Fibroblast of pulmonary artery (primary cell): ENCODE measurements at regions not wholly inside any gene's neighbourhood (a gene's known extent, or its start where the extent isn't known, plus 50 kb on each side); places are given as distances from the start of the nearest gene placed in this dataset.
"Not testable (repeated sequence)": the region's sequence is repeated elsewhere in the genome, so short reads cannot be mapped to it uniquely, and the experiment has no call there.

Source experiments
- DNase-seq: peaks from one replicate; pipeline ENCODE4 v3.0.0-alpha.2; 2010; ENCODE audit warnings: low read depth
- H3K4me3 ChIP-seq: replicated peaks from 2 replicates; pipeline ENCODE4 v1.5.1; 2011; ENCODE audit warnings: low read depth, mild to moderate bottlenecking, control low read depth, low read length, moderate library complexity
- TF ChIP-seq, protein P1 (sequence below): IDR thresholded peaks from 2 replicates; pipeline ENCODE4 v1.5.1; 2011; ENCODE audit warnings: mild to moderate bottlenecking, control low read depth, low read length, inconsistent platforms; ENCODE audit errors: missing control alignments

DNA sequence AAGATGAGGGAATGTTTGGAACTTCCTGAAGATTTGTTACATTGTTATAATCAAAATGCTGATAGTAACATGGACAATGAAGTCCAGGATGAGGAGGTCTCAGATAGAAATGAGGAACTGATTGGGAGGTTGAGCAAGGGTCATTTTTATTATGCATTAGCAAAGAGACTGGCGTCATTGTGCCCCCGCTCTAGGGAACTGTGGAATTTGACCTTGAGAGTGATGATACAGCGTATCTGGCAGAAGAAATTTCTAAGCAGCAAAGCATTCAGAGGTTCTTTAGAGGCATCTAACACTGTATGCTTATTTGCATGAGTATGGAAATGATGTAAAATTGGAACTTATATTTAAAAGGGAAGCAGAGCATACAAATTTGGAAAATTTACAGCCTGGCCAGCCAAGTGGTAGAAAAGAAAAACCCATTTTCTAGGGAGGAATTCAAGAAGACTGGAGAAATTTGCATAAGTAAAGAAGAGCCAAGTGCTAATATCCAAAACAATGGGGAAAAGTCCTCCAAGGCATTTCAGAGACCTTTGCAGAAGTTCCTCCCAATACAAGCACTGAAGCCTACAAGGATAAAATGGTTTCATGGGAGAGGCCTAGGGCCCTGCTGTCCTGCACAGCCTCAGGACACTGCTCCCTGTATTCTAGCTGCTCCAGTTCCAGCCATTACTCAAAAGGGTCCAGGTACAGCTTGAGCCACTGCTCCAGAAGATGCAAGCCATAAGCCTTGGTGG, 483.0 kb upstream of the NDST4 start:
- no peak for DNase-seq
- TF ChIP-seq, protein P1, sequence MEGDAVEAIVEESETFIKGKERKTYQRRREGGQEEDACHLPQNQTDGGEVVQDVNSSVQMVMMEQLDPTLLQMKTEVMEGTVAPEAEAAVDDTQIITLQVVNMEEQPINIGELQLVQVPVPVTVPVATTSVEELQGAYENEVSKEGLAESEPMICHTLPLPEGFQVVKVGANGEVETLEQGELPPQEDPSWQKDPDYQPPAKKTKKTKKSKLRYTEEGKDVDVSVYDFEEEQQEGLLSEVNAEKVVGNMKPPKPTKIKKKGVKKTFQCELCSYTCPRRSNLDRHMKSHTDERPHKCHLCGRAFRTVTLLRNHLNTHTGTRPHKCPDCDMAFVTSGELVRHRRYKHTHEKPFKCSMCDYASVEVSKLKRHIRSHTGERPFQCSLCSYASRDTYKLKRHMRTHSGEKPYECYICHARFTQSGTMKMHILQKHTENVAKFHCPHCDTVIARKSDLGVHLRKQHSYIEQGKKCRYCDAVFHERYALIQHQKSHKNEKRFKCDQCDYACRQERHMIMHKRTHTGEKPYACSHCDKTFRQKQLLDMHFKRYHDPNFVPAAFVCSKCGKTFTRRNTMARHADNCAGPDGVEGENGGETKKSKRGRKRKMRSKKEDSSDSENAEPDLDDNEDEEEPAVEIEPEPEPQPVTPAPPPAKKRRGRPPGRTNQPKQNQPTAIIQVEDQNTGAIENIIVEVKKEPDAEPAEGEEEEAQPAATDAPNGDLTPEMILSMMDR = no peak
- H3K4me3 ChIP-seq = no peak overlapping the region

DNA sequence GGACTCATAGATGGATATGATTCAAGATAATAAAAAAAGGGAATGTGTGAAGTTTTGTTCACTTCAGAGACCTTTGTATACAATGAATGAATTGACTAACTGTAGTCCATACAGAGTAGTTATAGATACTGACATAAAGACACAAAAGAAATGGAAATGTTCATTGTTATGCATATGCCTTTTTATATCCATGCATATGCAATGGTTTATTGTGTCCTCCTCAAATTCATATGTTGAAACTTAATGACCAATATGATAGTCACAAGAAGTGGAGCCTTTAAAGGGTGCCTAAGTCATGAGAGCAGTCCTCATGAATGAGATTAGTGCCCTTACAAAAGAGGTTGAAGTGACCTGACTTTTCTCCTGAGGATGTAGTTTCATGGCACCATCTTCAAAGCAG, 467.5 kb upstream of the NDST4 start:
- TF ChIP-seq, protein P1 = no peak
- DNase-seq = no peak
- no peak overlapping the region for H3K4me3 ChIP-seq

DNA sequence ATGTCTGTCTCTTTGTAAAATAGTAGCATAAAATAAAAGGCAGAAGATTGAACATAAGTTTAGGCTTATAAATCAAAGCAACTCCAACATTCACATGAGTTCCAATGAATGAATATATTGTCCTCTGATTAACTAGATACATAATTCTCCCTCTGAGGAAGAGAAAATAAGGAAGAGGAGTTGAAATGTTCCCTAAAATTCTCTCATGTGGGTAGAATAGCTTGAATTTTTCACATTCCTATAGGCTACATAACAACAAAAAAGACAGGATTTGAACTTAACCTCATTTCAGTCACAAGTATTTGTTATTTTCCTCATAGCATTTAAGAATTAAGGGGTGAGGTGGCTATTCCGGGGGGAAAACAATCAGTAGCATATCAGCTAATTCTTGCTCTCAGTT, 462.4 kb upstream of the NDST4 start:
- DNase-seq = no peak
- TF ChIP-seq, protein P1 = no peak
- H3K4me3 ChIP-seq = no peak overlapping the region

DNA sequence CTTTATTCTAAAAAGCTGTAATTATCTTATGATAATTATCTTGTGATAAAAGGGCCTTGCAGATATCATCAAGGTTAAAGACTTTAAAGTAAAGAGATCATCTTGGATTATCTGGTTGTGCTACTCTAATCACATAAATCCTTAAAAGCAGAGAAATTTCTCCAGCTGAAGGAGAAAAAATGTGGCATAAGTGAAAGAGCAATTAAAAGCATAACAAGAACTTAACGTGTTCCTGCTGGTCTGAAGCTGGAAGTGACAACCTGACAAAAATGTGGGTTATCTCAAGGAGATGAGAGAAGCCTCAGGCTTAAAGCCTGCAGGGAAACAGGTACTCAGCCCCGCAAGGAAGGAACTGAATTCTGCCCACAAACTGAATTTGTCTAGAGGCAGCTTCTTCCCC, 449.1 kb upstream of the NDST4 start:
- TF ChIP-seq, protein P1 = no peak
- no peak for DNase-seq
- H3K4me3 ChIP-seq = no peak overlapping the region

DNA sequence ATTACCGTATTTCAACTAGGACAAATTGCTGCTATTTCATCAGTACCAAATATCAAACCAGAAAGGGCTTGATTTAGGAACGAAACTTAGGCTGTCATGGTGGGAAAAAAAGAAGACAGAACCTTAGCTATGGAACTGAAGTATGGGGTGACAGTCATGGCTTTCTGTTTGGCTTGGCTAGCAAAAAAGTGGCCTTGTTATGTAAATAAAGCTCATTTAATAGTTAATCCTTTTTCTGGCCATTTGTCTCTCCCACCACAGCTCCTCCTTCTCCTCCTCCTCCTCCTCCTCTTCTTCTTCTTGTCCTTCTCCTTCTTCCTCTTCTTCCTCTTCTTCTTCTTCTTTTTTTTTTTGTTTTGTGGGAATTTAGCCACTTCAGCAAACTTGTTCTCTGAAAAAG, 434.7 kb upstream of the NDST4 start:
- TF ChIP-seq, protein P1 = no peak
- no peak for DNase-seq
- no peak overlapping the region for H3K4me3 ChIP-seq

DNA sequence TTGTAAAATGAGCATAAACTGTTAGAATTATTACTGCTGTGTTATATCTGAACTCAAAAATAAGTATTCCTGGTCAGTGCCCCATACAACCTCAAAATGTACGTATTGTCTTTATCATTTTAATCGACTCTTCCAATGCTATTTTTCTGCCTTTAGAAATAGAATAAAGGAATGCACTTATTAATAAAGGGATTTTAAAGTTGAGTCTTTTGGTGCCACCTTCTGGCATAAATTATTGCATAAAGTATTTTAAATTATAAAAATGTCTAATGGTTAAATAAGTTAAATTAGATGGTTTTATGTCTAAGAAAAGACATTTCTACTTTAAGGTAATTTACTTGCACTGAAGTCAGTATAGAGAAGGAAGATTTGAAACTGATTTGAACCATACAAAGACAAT, 424.0 kb upstream of the NDST4 start:
- no peak overlapping the region for H3K4me3 ChIP-seq
- TF ChIP-seq, protein P1 = no peak
- DNase-seq = no peak

DNA sequence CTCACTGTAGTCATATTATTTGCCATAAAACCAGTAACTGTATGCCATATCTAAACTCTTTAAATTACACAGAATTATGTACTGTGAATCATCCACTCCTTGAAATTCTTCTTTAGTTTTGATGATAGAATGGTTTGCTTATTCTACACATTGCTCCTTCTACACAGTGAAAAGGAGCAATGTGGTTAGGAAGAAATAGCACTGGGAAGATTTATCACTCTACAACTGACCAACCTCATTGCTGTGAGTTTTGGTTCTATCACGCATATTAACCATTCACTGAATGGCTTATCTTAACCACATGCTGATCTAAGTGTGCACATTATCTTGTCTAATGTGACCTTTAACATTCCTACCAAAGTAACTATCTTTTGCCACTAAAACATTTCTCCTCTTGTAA, 415.7 kb upstream of the NDST4 start:
- no peak for DNase-seq
- TF ChIP-seq, protein P1 = no peak
- no peak overlapping the region for H3K4me3 ChIP-seq

DNA sequence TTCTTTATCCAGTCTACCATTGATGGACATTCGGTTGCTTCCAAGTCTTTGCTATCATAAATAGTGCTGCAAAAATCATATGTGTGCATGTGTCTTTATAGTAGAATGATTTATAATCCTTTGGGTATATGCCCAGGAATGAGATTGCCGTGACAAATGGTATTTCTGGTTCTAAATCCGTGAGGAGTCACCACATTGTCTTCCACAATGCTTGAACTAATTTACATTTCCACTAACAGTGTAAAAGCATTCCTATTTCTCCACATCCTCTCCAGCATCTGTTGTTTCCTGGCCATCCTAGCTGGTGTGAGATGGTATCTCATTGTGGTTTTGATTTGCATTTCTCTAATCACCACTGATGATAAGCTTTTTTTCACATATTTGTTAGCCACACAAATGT, 406.1 kb upstream of the NDST4 start:
- not testable (repeated sequence) for DNase-seq, H3K4me3 ChIP-seq
